ENCODE measurements at regions not wholly inside any gene's neighbourhood (a gene's known extent, or its start where the extent isn't known, plus 50 kb on each side); places are given as distances from the start of the nearest gene placed in this dataset.

GRCh38 chr11:23840872-23841271 lies 656.0 kb upstream of the LUZP2 start:
- no peak for TF ChIP-seq POLR2AphosphoS5 (IDR thresholded peaks at IDR 0.05; ENCODE audit: low read depth, low read length)
- FAIRE-seq (no peak), DNase-seq (ENCODE audit: insufficient read length, low spot score) (no peak)

- TF ChIP-seq POU2F2 (IDR thresholded peaks at IDR 0.05; ENCODE audit: low read depth, low read length) (no peak), POLR2AphosphoS5 (IDR thresholded peaks at IDR 0.05; ENCODE audit: low read depth, low read length) (no peak), SPI1 (IDR thresholded peaks at IDR 0.05; ENCODE audit: low read depth, low read length) (no peak), POLR2A (IDR thresholded peaks at IDR 0.05; ENCODE audit: low read depth, low read length) (no peak), TAF1 (IDR thresholded peaks at IDR 0.05; ENCODE audit: low read depth, low read length) (no peak)
- no peak for DNase-seq (ENCODE audit: insufficient read length, low spot score)
- FAIRE-seq = no peak
Observed at GRCh38 chr11:23846902-23847422, 649.9 kb upstream of the LUZP2 start.

GRCh38 chr11:23851216-23851615 lies 645.6 kb upstream of the LUZP2 start:
- DNase-seq (ENCODE audit: insufficient read length, low spot score) (no peak), FAIRE-seq (no peak)
- TF ChIP-seq POLR2A (IDR thresholded peaks at IDR 0.05; ENCODE audit: low read depth, low read length) (no peak), TAF1 (IDR thresholded peaks at IDR 0.05; ENCODE audit: low read depth, low read length) (no peak), SPI1 (IDR thresholded peaks at IDR 0.05; ENCODE audit: low read depth, low read length) (no peak), PAX5 (IDR thresholded peaks at IDR 0.05; ENCODE audit: insufficient read depth, low read length, severe bottlenecking) (no peak), POLR2AphosphoS5 (IDR thresholded peaks at IDR 0.05; ENCODE audit: low read depth, low read length) (no peak), POU2F2 (IDR thresholded peaks at IDR 0.05; ENCODE audit: low read depth, low read length) (no peak)

GRCh38 chr11:23856654-23857053 lies 640.2 kb upstream of the LUZP2 start:
- no peak for DNase-seq (ENCODE audit: insufficient read length, low spot score)
- TF ChIP-seq SPI1 (IDR thresholded peaks at IDR 0.05; ENCODE audit: low read depth, low read length) (no peak), POLR2AphosphoS5 (IDR thresholded peaks at IDR 0.05; ENCODE audit: low read depth, low read length) (no peak), POLR2A (IDR thresholded peaks at IDR 0.05; ENCODE audit: low read depth, low read length) (no peak), POU2F2 (IDR thresholded peaks at IDR 0.05; ENCODE audit: low read depth, low read length) (no peak), PAX5 (IDR thresholded peaks at IDR 0.05; ENCODE audit: insufficient read depth, low read length, severe bottlenecking) (no peak), TAF1 (IDR thresholded peaks at IDR 0.05; ENCODE audit: low read depth, low read length) (no peak)
- no peak for FAIRE-seq

DNA sequence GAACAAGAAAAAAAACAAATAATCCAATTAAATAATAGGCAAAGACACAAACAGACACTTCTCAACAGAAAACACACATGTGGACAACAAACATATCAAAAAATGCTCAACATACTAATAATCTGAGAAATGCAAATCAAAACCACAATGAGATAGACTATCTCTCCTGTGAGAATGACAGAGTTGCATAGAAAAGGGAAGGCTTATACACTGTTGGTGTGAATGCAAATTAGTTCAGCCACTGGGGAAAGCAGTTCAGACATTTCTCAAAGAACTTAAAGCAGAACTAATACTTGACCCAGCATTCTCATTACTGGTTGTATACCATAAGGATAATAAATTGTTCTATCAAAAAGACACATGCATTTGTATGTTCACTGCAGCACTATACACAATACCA lies 637.8 kb upstream of the LUZP2 start:
- FAIRE-seq (no peak), DNase-seq (ENCODE audit: insufficient read length, low spot score) (no peak)

DNA sequence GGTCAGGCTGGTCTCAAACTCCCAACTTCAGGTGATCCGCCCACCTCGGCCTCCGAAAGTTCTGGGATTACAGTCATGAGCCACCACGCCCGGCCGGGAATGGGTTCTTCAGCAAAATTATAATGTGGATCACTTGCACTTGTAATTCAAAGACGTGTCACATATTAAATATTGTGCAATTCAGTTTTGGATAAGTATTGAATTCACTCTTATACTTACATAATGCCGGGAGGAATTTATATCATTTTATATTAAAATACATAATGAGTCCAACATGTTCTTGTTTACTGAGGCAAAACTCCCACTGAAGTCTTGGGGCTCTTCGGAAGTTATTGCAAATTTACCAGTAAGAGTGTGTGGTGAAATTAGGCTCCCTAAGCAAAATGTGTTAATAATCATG lies 635.2 kb upstream of the LUZP2 start:
- DNase-seq (ENCODE audit: insufficient read length, low spot score) (no peak), FAIRE-seq (no peak)
- TF ChIP-seq SPI1 (IDR thresholded peaks at IDR 0.05; ENCODE audit: low read depth, low read length) (no peak), POLR2AphosphoS5 (IDR thresholded peaks at IDR 0.05; ENCODE audit: low read depth, low read length) (no peak), PAX5 (IDR thresholded peaks at IDR 0.05; ENCODE audit: insufficient read depth, low read length, severe bottlenecking) (no peak), POU2F2 (IDR thresholded peaks at IDR 0.05; ENCODE audit: low read depth, low read length) (no peak), POLR2A (IDR thresholded peaks at IDR 0.05; ENCODE audit: low read depth, low read length) (no peak), TAF1 (IDR thresholded peaks at IDR 0.05; ENCODE audit: low read depth, low read length) (no peak)

More for the DNA sequence above, 637.8 kb upstream of the LUZP2 start:
- no peak for TF ChIP-seq POU2F2 (IDR thresholded peaks at IDR 0.05; ENCODE audit: low read depth, low read length)
- TF ChIP-seq POLR2A (IDR thresholded peaks at IDR 0.05; ENCODE audit: low read depth, low read length) = no peak

DNA sequence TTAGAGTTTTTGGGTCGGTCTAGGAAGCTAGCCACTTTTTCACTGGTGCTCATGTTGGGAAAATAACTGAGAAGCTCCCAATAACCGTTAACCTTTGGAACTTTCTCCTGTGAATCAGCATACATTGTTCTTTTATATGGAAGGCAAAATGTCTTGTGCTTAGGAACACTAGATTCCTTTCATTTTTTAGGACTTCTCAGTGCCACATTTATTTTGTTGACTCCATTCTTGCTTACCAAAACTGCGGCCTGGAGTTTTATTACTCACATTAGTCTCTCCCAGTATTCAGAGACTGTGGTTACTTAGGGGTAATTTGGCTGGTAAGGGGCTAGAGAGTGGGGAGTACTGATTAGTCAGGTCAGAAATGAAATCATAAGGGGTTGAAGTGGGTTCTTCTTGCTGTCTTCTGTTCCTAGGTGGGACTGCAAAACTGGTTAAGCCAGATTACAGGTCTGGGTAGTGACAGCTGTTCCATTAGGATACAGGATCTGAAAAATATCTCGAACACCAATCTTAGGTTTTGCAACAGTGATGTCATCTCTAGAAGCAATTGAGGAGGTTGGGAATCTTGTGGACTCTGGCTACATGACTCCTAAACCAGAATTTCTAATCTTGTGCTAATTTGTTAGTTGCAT lies 631.4 kb upstream of the LUZP2 start:
- DNase-seq (ENCODE audit: insufficient read length, low spot score) (no peak), FAIRE-seq (no peak)
- TF ChIP-seq POLR2A (IDR thresholded peaks at IDR 0.05; ENCODE audit: low read depth, low read length) = no peak
- no peak for TF ChIP-seq POU2F2 (IDR thresholded peaks at IDR 0.05; ENCODE audit: low read depth, low read length)
- no peak for TF ChIP-seq SPI1 (IDR thresholded peaks at IDR 0.05; ENCODE audit: low read depth, low read length)
- no peak for TF ChIP-seq POLR2AphosphoS5 (IDR thresholded peaks at IDR 0.05; ENCODE audit: low read depth, low read length)
- TF ChIP-seq PAX5 (IDR thresholded peaks at IDR 0.05; ENCODE audit: insufficient read depth, low read length, severe bottlenecking) = no peak
- no peak for TF ChIP-seq TAF1 (IDR thresholded peaks at IDR 0.05; ENCODE audit: low read depth, low read length)

GRCh38 chr11:23866641-23867040 lies 630.2 kb upstream of the LUZP2 start:
- FAIRE-seq = no peak
- DNase-seq (ENCODE audit: insufficient read length, low spot score) = no peak
- no peak for TF ChIP-seq POLR2AphosphoS5 (IDR thresholded peaks at IDR 0.05; ENCODE audit: low read depth, low read length)
- no peak for TF ChIP-seq POLR2A (IDR thresholded peaks at IDR 0.05; ENCODE audit: low read depth, low read length)
- TF ChIP-seq TAF1 (IDR thresholded peaks at IDR 0.05; ENCODE audit: low read depth, low read length) = no peak
- TF ChIP-seq PAX5 (IDR thresholded peaks at IDR 0.05; ENCODE audit: insufficient read depth, low read length, severe bottlenecking) = no peak
- TF ChIP-seq SPI1 (IDR thresholded peaks at IDR 0.05; ENCODE audit: low read depth, low read length) = no peak
- TF ChIP-seq POU2F2 (IDR thresholded peaks at IDR 0.05; ENCODE audit: low read depth, low read length) = no peak

DNA sequence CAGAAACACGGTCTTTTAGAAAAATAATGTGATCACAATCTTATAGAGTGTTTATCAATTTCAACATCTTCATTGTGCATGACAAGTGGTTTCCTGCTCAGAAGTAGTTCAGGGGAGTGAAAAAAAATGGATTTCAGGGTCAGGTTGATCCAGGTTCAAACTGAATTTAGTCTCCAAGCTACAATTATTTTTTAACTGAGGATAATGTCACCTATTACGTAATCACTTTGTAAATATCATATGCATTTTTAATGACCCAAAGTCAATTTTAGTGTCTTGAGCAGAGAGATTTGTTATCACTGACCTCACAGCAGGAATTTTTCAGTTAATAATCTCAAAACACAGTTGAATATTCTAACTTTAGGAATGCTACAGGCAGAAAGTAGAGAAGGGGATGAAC lies 627.2 kb upstream of the LUZP2 start:
- TF ChIP-seq POLR2A (IDR thresholded peaks at IDR 0.05; ENCODE audit: low read depth, low read length) (no peak), PAX5 (IDR thresholded peaks at IDR 0.05; ENCODE audit: insufficient read depth, low read length, severe bottlenecking) (no peak)
- no peak for FAIRE-seq

DNA sequence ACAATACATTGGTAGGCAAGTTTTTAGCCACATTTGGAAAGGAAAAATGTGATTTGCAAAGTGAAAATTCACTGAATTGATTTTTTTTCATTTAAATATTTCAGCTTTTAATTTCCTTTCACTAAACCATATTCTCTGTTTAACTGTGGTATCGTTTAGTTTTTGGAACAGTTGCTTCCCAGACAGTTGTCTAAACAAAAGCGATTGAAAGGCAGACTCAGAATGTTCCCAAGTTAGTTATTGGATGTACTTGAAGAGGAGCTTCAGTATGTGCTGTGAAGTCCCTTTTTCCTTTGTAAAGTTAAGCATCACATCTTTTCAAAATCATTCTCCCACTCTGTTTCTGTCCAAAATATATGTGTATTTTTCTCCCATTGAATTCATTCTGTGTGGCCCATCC lies 623.4 kb upstream of the LUZP2 start:
- DNase-seq (ENCODE audit: insufficient read length, low spot score) (no peak), FAIRE-seq (no peak)
- TF ChIP-seq SPI1 (IDR thresholded peaks at IDR 0.05; ENCODE audit: low read depth, low read length) = no peak
- TF ChIP-seq POLR2A (IDR thresholded peaks at IDR 0.05; ENCODE audit: low read depth, low read length) = no peak
- no peak for TF ChIP-seq POU2F2 (IDR thresholded peaks at IDR 0.05; ENCODE audit: low read depth, low read length)
- TF ChIP-seq TAF1 (IDR thresholded peaks at IDR 0.05; ENCODE audit: low read depth, low read length) = no peak
- no peak for TF ChIP-seq PAX5 (IDR thresholded peaks at IDR 0.05; ENCODE audit: insufficient read depth, low read length, severe bottlenecking)
- TF ChIP-seq POLR2AphosphoS5 (IDR thresholded peaks at IDR 0.05; ENCODE audit: low read depth, low read length) = no peak

More for the DNA sequence above, 627.2 kb upstream of the LUZP2 start:
- no peak for DNase-seq (ENCODE audit: insufficient read length, low spot score)
